GM19240 (cell line): ENCODE measurements at regions not wholly inside any gene's neighbourhood (a gene's known extent, or its start where the extent isn't known, plus 50 kb on each side); places are given as distances from the start of the nearest gene placed in this dataset.
"Not testable (repeated sequence)": the region's sequence is repeated elsewhere in the genome, so short reads cannot be mapped to it uniquely, and the experiment has no call there.

Experiments
- DNase-seq: peaks from one replicate; pipeline ENCODE4 v3.0.0; 2011; ENCODE audit warnings: low spot score; ENCODE audit not compliant: insufficient read length

GRCh38 chr21:22145545-22145944, 1147.3 kb downstream of the NCAM2 start:
- no peak for DNase-seq

- DNase-seq, result no peak
Observed at GRCh38 chr21:22154579-22155274, 1156.5 kb downstream of the NCAM2 start.

GRCh38 chr21:22164912-22165311, 1166.7 kb downstream of the NCAM2 start:
- no peak for DNase-seq

- no peak for DNase-seq
Observed at GRCh38 chr21:22174746-22175145, 1176.5 kb downstream of the NCAM2 start.

GRCh38 chr21:22189278-22189677, 1191.1 kb downstream of the NCAM2 start:
- DNase-seq, result no peak

- DNase-seq, result no peak
Observed at GRCh38 chr21:22191581-22191980, 1193.4 kb downstream of the NCAM2 start.

GRCh38 chr21:22192766-22193165, 1194.6 kb downstream of the NCAM2 start:
- no peak for DNase-seq

- not testable (repeated sequence) for DNase-seq
Observed at GRCh38 chr21:22194986-22195385, 1196.8 kb downstream of the NCAM2 start.

GRCh38 chr21:22200378-22201092, 1202.3 kb downstream of the NCAM2 start:
- DNase-seq, result no peak

- no peak for DNase-seq
Observed at GRCh38 chr21:22201126-22201525, 1202.9 kb downstream of the NCAM2 start.

GRCh38 chr21:22201669-22202068, 1203.5 kb downstream of the NCAM2 start:
- no peak for DNase-seq

GRCh38 chr21:22209304-22209700, 1211.1 kb downstream of the NCAM2 start:
- DNase-seq, result no peak

GRCh38 chr21:22211943-22212342, 1213.7 kb downstream of the NCAM2 start:
- DNase-seq, result no peak

- no peak for DNase-seq
Observed at GRCh38 chr21:22223385-22223784, 1225.2 kb downstream of the NCAM2 start.

GRCh38 chr21:22224261-22224660, 1226.1 kb downstream of the NCAM2 start:
- DNase-seq, result no peak

GRCh38 chr21:22225299-22225698, 1227.1 kb downstream of the NCAM2 start:
- no peak for DNase-seq

- no peak for DNase-seq
Observed at GRCh38 chr21:22231013-22231412, 1232.8 kb downstream of the NCAM2 start.

- DNase-seq, result no peak
Observed at GRCh38 chr21:22235866-22236590, 1237.8 kb downstream of the NCAM2 start.

- DNase-seq, result no peak
Observed at GRCh38 chr21:22244516-22244915, 1246.3 kb downstream of the NCAM2 start.

GRCh38 chr21:22250355-22250754, 1252.1 kb downstream of the NCAM2 start:
- no peak for DNase-seq

GRCh38 chr21:22253761-22254160, 1255.6 kb downstream of the NCAM2 start:
- DNase-seq, result no peak

- DNase-seq, result no peak
Observed at GRCh38 chr21:22258821-22259220, 1260.6 kb downstream of the NCAM2 start.
